Colonic mucosa (tissue), 4 donors: ENCODE measurements at regions not wholly inside any gene's neighbourhood (a gene's known extent, or its start where the extent isn't known, plus 50 kb on each side); places are given as distances from the start of the nearest gene placed in this dataset.
"Not testable (repeated sequence)": the region's sequence is repeated elsewhere in the genome, so short reads cannot be mapped to it uniquely, and the experiment has no call there.

Source experiments
- DNase-seq: peaks from one replicate; pipeline ENCODE4 v3.0.0-alpha.2; 2020
- H3K27ac ChIP-seq: fragments of 200-600 bp; one replicate; pipeline ENCODE4 v1.8.0; 2021
- H3K27me3 ChIP-seq: fragments of 200-600 bp; one replicate; pipeline ENCODE4 v1.8.0; 2021
- H3K36me3 ChIP-seq: fragments of 200-600 bp; one replicate; pipeline ENCODE4 v1.8.0; 2021
- H3K4me1 ChIP-seq: fragments of 200-600 bp; one replicate; pipeline ENCODE4 v1.8.0; 2021; ENCODE audit warnings: mild to moderate bottlenecking
- H3K4me3 ChIP-seq: fragments of 200-600 bp; one replicate; pipeline ENCODE4 v1.8.0; 2021
- H3K9ac ChIP-seq, 2 donors: one replicate each; pipeline ENCODE4 v1.7.0; 2013; ENCODE audit warnings: control low read depth in 2 of 2, low read depth in 2 of 2, low read length in 2 of 2
- H3K9me3 ChIP-seq: fragments of 200-600 bp; one replicate; pipeline ENCODE4 v1.8.0; 2021
- intact Hi-C: fragments of 100-400 bp; cut with DNase I; formaldehyde crosslinking; loops from one replicate; pipeline ENCODE4 v1.14.1; 2022
- TF ChIP-seq, protein P1 (sequence below): fragments of 200-600 bp; IDR thresholded peaks from one replicate; pipeline ENCODE4 v1.8.0; 2022; ENCODE audit warnings: antibody characterized with exemption, mild to moderate bottlenecking
- donor health status: healthy.
- donor health status: DM: no; HTN: no; CAD: no.
- donor health status: DM: no; HTN: no; CAD: no.

DNA sequence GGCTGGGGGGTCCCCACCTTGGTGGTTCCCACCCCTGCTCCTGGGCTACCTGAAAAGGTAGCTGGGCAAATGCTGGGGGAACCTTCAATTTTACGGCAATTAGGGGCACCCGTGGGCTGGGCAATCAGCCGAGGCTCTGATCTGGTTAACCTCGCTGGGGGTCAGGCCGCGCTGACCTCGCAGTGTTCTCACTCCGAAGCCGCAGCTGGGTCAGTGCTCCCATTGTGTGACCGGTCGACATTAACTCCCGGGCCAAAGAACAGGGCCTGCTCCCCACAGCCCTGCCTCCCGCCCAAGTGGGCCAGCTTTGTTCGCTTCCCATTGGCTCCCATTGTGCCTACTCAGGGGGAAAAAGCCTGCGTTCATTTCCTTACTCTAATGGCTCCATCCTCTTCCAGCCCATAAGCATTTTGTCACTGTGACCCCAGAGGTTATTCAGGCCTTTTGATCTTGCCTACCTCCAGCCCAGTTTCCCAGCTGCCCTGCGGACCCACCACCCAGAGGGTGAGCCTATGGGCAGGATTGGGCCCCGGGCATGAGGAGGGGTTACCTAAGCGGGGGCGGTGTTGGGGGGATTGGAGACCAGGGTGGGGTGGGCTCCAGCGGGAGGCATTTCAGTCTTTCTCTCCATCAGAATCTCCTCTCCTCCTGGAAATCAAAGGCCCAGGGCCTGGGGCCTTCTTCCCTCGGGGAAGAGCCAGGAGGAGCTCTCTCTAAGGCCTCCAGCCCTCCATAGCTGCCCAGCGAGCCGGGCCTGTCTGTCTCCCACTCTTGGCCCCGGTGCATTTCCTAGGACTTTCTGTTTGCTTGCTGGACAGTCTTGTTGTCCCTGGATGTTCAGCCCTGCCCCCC lies 90.1 kb downstream of the MYCN start:
- intact Hi-C loops, result no loop called here
- Histone ChIP-seq H3K27ac (no peak overlapping the region), H3K9ac (no peak overlapping the region), H3K4me1 (no peaks in the 10 kb centered on the region), H3K36me3 (no peaks in the 10 kb centered on the region), H3K27me3 (no peaks in the 10 kb centered on the region), H3K4me3 (no peak overlapping the region), H3K9me3 (no peaks in the 10 kb centered on the region)
- TF ChIP-seq, protein P1, sequence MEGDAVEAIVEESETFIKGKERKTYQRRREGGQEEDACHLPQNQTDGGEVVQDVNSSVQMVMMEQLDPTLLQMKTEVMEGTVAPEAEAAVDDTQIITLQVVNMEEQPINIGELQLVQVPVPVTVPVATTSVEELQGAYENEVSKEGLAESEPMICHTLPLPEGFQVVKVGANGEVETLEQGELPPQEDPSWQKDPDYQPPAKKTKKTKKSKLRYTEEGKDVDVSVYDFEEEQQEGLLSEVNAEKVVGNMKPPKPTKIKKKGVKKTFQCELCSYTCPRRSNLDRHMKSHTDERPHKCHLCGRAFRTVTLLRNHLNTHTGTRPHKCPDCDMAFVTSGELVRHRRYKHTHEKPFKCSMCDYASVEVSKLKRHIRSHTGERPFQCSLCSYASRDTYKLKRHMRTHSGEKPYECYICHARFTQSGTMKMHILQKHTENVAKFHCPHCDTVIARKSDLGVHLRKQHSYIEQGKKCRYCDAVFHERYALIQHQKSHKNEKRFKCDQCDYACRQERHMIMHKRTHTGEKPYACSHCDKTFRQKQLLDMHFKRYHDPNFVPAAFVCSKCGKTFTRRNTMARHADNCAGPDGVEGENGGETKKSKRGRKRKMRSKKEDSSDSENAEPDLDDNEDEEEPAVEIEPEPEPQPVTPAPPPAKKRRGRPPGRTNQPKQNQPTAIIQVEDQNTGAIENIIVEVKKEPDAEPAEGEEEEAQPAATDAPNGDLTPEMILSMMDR, result no peak
- no peak for DNase-seq

DNA sequence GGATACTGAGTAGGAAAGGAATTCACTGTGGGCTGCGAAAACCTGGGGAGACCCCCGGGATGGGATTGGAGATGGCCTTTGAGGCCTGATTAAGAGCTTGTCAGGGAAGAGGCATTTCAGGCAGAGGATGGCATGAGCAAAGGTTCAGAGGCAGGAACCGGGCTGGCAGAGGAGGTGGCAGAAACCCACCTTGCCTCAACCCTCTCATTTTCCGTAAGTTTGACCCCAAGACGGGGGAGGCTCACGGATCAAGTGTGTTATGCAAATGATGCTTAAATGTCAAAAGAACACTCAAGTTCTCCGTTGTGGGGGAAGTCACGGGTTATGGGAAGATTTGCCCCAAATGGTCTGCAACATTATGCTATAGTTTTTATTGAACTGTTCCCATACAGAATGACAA lies 88.3 kb downstream of the MYCN start:
- H3K4me1 ChIP-seq, result no peaks in the 10 kb centered on the region
- intact Hi-C loops, result no loop called here

DNA sequence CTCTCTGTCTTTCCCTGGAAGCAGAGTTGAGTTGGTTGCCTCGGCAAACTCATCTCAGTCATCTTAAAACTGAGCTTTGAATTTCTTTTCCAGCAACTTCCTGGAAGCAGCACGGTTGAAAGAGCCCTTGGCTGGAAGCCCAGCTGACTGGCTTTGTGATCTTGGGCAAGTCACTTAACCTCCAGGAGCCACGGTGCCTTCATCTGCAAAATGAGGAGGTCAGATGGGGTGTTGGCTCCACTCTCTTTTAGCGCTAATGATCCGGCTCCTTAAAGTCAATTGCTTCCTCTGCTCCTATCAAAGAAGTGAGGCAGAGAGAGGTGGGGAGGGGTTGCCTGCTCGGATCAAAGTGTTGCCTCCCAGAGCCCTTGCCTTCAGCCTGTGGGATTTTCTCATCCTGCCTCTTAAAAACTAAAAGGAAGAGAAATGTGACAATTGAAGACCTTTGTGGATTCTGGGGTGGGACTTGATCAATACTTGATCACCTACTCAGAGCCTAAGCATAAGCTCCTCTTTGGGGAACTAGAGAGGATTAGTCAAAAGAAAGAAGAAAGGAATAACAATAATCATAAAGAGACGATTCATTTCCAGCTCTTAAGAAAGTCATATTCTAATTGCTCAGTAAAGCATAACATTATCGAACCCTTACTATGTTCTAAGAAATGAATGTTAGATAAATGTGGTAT lies 86.6 kb downstream of the MYCN start:
- DNase-seq, result no peak
- Histone ChIP-seq H3K27me3 (no peaks in the 10 kb centered on the region), H3K27ac (no peak overlapping the region), H3K4me3 (no peak overlapping the region), H3K4me1 (no peaks in the 10 kb centered on the region), H3K36me3 (no peaks in the 10 kb centered on the region), H3K9me3 (no peaks in the 10 kb centered on the region), H3K9ac (no peak overlapping the region)
- intact Hi-C loops, result no loop called here
- TF ChIP-seq, protein P1, result no peak

More for the DNA sequence above, 88.3 kb downstream of the MYCN start:
- Histone ChIP-seq H3K4me3 (no peak overlapping the region), H3K9me3 (no peaks in the 10 kb centered on the region), H3K36me3 (no peaks in the 10 kb centered on the region), H3K9ac (no peak overlapping the region), H3K27me3 (no peaks in the 10 kb centered on the region), H3K27ac (no peak overlapping the region)
- DNase-seq, result no peak
- TF ChIP-seq, protein P1, result no peak

DNA sequence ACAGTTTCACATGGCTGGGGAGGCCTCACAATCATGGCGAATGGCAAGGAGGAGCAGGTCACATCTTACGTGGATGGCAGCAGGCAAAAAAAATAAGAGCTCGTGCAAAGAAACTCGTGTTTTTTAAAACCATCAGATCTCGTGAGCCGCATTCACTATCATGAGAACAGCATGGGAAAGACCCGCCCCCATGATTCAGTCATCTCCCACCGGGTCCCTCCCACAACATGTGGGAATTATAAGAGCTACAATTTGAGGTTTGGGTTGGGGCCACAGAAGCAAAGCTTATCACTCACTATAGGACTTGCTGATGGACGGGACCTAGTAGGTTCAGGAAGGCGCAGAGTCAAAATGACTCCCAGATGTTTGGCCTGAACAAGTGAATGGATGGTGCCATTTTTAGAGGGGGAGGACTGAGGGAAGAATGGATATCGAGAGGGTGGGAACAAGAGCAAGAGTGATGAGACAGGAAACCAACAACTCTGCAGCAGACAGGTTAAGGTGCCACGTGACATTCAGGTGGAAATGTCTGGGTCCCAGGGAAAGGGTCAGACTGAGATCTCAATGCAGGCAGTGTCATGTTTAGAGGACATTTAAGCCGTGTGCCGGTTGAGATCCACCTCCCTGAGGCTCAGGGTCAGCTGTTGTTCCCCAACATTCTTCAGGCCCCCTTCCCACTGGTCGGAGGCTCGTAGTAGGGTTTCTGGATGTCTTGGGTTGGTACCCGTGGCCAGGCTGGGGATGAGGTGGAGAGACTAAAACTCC lies 85.7 kb downstream of the MYCN start:
- TF ChIP-seq, protein P1, result no peak
- Histone ChIP-seq H3K9ac (no peak overlapping the region), H3K9me3 (no peaks in the 10 kb centered on the region), H3K27ac (no peak overlapping the region), H3K4me1 (no peaks in the 10 kb centered on the region), H3K4me3 (no peak overlapping the region), H3K27me3 (no peaks in the 10 kb centered on the region), H3K36me3 (no peaks in the 10 kb centered on the region)
- no peak for DNase-seq
- intact Hi-C loops, result no loop called here

DNA sequence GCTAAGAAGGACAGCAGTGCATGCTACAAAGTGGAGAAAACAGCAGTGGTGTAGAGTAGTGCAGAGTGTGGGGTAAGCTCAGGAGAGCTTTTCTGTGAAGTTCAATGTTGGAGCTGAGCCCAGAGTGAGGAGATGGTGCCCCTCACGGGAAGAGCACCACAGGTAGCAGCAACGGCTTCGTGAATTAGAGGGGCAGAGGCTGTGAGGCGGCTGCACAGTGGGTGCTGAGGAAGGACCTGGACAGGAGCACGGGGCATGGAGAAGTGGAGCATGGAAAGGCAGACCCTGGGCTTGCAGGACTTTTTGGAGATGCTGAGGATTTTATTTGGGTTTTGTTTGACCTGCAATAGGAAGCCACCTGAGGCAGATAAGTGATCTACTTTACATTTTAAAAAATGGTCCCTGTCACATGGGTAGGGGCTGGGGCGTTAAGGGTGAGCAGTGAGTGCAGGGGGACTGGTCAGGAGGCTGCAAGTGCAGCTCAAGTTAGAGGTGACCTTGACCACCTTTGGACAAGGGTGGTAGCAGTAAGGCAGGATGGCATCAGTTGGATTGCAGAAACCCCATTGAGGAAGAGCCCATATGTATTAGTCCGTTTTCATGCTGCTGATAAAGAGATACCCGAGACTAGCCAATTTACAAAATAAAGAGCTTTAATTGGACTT lies 85.0 kb downstream of the MYCN start:
- H3K36me3 ChIP-seq, result no peaks in the 10 kb centered on the region
- no peak overlapping the region for H3K4me3 ChIP-seq
- DNase-seq, result no peak
- no peaks in the 10 kb centered on the region for H3K9me3 ChIP-seq
- no peak overlapping the region for H3K27ac ChIP-seq
- no peaks in the 10 kb centered on the region for H3K4me1 ChIP-seq
- TF ChIP-seq, protein P1, result no peak
- no peaks in the 10 kb centered on the region for H3K27me3 ChIP-seq
- H3K9ac ChIP-seq, result no peak overlapping the region
- intact Hi-C loops, result no loop called here

DNA sequence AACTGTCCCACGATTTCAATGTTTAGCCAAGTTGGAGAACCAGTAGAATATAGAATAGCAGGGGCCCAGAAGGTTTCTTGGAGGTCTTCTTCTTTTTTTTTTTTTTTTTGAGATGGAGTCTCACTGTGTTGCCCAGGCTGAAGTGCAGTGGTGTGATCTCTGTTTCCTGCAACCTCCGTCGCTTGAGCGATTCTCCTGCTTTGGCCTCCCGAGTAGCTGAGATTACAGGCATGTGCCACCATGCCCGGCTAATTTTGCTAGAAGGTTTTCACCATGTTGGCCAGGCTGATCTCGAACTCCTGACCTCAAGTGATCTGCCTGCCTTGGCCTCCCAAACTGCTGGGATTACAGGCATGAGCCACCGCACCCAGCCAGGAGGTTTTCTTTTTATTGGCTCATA lies 84.3 kb downstream of the MYCN start:
- DNase-seq, H3K4me1 ChIP-seq, H3K36me3 ChIP-seq, H3K27me3 ChIP-seq, H3K9ac ChIP-seq, H3K4me3 ChIP-seq, H3K9me3 ChIP-seq, H3K27ac ChIP-seq, intact Hi-C loops: not testable (repeated sequence)
